MCF 10A (cell line): ENCODE measurements at regions not wholly inside any gene's neighbourhood (a gene's known extent, or its start where the extent isn't known, plus 50 kb on each side); places are given as distances from the start of the nearest gene placed in this dataset.

Experiments
- BruUV-seq: library from RNA; stranded (reverse); fragments of 400-500 nt; replicated peaks from 2 replicates; lab custom pipeline; 2021; lab: Mats Ljungman, UMichigan
- CTCF ChIA-PET: fragments of 300-600 bp; sonication (Branson Sonifier 250); formaldehyde crosslinking; extraction: SDS; loops from one replicate; lab custom pipeline; 2021; ENCODE audit warnings: antibody characterized with exemption, inconsistent platforms; lab: Yijun Ruan, JAX
- POLR2A ChIA-PET: fragments of 300-600, 350-650 bp; sonication (Branson Sonifier 250); formaldehyde crosslinking; extraction: SDS; loops from one replicate; lab custom pipeline; 2020; ENCODE audit warnings: antibody characterized with exemption, inconsistent platforms; lab: Yijun Ruan, JAX
- DNase-seq: peaks from one replicate; pipeline ENCODE4 v3.0.0-alpha.2; 2018; ENCODE audit not compliant: unreplicated experiment
- H3K27ac Mint-ChIP-seq: one replicate; pipeline ENCODE4 v1.8.0; 2022; ENCODE audit warnings: mild to moderate bottlenecking, low read depth, mixed read lengths; ENCODE audit not compliant: unreplicated experiment
- H3K27me3 Mint-ChIP-seq: one replicate; pipeline ENCODE4 v1.8.0; 2022; ENCODE audit warnings: mixed read lengths; ENCODE audit not compliant: insufficient read depth, unreplicated experiment
- H3K36me3 Mint-ChIP-seq: one replicate; pipeline ENCODE4 v1.8.0; 2022; ENCODE audit warnings: mild to moderate bottlenecking, moderate library complexity, mixed read lengths; ENCODE audit not compliant: insufficient read depth, unreplicated experiment
- H3K4me1 Mint-ChIP-seq: one replicate; pipeline ENCODE4 v1.8.0; 2022; ENCODE audit warnings: mixed read lengths; ENCODE audit not compliant: insufficient read depth, unreplicated experiment
- H3K4me3 Mint-ChIP-seq: one replicate; pipeline ENCODE4 v1.8.0; 2022; ENCODE audit warnings: mild to moderate bottlenecking, moderate library complexity, mixed read lengths; ENCODE audit not compliant: unreplicated experiment
- H3K9me3 Mint-ChIP-seq: one replicate; pipeline ENCODE4 v1.8.0; 2022; ENCODE audit warnings: mixed read lengths; ENCODE audit not compliant: unreplicated experiment
- intact Hi-C: fragments of 100-400 bp; cut with micrococcal nuclease; formaldehyde crosslinking; loops from 2 replicates; pipeline ENCODE4 v1.14.1; 2022
- TF ChIP-seq, protein P1 (sequence below): fragments of 200-600 bp; IDR thresholded peaks from one replicate; pipeline ENCODE4 v1.8.0; 2022; ENCODE audit warnings: antibody characterized with exemption, mild to moderate bottlenecking; ENCODE audit not compliant: unreplicated experiment

DNA sequence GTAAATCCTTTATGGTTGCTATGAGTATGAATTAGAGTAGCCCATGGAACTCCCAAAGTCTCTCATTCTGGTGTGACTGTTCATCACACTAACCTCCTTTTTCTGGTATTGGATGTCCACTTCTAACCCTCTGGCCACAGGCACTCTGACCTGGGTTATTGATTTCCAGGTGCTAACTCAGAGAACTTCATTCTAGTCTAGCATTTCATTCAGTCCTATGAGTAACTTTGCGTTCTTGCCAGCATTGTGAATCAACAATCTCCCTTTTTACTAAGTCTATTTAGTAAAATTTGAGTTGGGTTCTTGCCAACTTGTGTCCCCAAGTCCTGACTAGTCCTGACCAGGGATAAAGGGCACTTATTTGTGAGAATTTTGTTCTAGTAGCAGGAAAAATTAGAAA, 103.5 kb downstream of the SNX18 start:
- Mint-ChIP-seq H3K4me1 (peaks cover 5% of the 10 kb centered on the region), H3K36me3 (no peaks in the 10 kb centered on the region), H3K4me3 (no peak overlapping the region), H3K27me3 (no peaks in the 10 kb centered on the region), H3K27ac (no peak overlapping the region), H3K9me3 (no peaks in the 10 kb centered on the region)
- BruUV-seq, result no TSS peak
- no peak for DNase-seq
- CTCF ChIA-PET, result no interaction called here
- TF ChIP-seq, protein P1, sequence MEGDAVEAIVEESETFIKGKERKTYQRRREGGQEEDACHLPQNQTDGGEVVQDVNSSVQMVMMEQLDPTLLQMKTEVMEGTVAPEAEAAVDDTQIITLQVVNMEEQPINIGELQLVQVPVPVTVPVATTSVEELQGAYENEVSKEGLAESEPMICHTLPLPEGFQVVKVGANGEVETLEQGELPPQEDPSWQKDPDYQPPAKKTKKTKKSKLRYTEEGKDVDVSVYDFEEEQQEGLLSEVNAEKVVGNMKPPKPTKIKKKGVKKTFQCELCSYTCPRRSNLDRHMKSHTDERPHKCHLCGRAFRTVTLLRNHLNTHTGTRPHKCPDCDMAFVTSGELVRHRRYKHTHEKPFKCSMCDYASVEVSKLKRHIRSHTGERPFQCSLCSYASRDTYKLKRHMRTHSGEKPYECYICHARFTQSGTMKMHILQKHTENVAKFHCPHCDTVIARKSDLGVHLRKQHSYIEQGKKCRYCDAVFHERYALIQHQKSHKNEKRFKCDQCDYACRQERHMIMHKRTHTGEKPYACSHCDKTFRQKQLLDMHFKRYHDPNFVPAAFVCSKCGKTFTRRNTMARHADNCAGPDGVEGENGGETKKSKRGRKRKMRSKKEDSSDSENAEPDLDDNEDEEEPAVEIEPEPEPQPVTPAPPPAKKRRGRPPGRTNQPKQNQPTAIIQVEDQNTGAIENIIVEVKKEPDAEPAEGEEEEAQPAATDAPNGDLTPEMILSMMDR, result no peak
- POLR2A ChIA-PET, result no interaction called here
- intact Hi-C loops, result no loop called here

DNA sequence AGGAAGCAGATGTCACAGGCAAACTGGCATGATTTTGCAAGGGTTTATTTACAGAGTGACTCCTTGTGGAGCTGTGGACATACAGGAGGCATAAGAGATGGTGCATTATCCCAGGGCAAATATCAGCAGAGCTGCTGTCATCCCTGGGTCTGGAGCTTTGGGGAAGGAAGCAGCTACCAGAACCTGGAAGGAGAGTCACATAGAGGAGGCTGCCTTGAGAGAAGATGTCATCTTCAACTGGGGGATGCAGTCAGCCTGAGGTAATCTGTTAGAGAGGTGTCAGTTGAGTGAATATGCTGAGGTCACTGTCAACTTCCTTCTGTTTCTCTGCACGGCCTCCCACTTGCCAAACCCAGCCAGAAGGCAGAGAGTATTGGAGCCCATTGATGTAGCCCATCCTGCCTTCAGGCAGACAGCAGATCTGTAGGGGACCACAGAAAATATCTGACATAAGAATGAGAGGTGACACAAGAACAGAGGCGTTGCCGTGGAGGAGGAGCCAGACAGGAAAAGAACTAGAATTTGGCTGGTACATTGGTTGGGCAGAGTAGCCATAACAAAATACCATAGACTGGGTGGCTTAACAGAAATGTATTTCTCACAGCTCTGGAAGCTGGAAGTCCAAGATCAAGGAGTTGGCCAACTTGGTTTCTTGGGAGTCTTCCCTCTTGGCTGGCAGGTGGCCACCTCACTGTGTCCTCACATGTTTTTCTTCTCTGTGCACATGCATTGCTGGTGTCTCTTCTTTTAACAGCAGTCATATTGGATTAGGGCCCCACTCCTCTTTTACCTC, 102.8 kb downstream of the SNX18 start:
- no peak for DNase-seq
- Mint-ChIP-seq H3K9me3 (no peaks in the 10 kb centered on the region), H3K36me3 (no peaks in the 10 kb centered on the region), H3K27ac (no peak overlapping the region), H3K27me3 (no peaks in the 10 kb centered on the region), H3K4me3 (no peak overlapping the region), H3K4me1 (peaks cover 11% of the 10 kb centered on the region)
- intact Hi-C loops, result no loop called here
- ChIA-PET POLR2A (interaction anchor here (0.9 to 1.1 kb wide), 2 partner anchors 9 to 122 kb away, joined by 3 to 4 read pairs; no protein-coding TSS in a partner anchor), CTCF (interaction anchor here (1.0 kb wide), 1 partner anchor 11 kb away, joined by 6 read pairs; no protein-coding TSS in a partner anchor)
- BruUV-seq, result no TSS peak
- TF ChIP-seq, protein P1, result no peak

DNA sequence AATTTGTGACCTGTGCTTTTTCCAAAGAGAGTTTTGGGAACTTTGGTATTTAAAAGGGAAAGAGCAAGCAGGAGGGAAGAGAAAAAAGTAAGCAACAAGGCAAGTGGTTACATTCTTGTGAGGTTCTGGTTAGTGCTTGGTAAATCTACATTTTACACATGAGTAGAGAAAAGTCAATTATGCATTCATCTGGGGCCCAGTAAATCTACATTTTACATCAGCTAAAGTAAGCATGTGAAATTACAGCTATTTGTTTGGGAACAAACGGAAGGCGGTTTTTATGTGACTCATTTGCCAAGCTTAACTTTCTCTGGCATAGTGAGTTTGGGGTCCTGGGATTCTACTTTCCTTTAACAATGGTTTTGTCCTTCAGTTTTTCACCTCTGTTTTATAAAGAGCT, 102.2 kb downstream of the SNX18 start:
- H3K27ac Mint-ChIP-seq, result no peak overlapping the region
- TF ChIP-seq, protein P1, result no peak
- H3K36me3 Mint-ChIP-seq, result no peaks in the 10 kb centered on the region
- ChIA-PET CTCF (interaction anchor here (1.0 kb wide), 1 partner anchor 11 kb away, joined by 6 read pairs; no protein-coding TSS in a partner anchor), POLR2A (interaction anchor here (0.9 to 1.1 kb wide), 2 partner anchors 10 to 123 kb away, joined by 3 to 4 read pairs; no protein-coding TSS in a partner anchor)
- intact Hi-C loops, result no loop called here
- no peaks in the 10 kb centered on the region for H3K27me3 Mint-ChIP-seq
- H3K4me3 Mint-ChIP-seq, result no peak overlapping the region
- DNase-seq, result no peak
- no peaks in the 10 kb centered on the region for H3K9me3 Mint-ChIP-seq
- BruUV-seq, result no TSS peak
- H3K4me1 Mint-ChIP-seq, result peaks cover 11% of the 10 kb centered on the region

DNA sequence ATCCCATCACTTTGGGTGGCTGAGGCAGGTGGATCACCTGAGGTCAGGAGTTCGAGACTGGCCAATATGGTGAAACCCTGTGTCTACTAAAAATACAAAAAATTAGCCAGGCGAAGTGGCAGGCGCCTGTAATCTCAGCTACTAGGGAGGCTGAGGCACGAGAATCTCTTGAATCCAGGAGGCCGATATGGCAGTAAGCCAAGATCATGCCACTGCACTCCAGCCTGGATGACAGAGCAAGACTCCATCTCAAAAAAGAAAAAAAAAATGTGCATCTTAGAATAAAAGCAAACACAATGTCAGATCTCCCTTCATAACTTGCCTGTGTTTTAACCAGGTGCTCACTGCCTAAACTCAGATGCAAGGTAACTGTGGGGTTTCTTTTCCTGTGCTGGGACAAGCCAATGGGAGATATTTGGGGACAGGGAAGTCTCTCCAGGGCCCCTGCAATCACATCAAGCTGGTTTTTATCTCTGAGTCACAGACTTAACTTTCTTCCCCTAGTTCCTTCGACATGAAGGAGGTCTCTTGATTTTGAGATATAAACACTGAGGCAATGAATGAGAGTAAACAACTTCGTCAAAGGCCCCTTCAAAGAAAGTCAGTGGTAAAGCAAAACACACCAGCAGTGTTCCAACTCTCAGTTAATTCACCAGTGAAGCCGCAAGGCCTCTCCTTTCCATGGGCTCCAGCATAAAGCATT, 99.1 kb downstream of the SNX18 start:
- no TSS peak for BruUV-seq
- Mint-ChIP-seq H3K36me3 (no peaks in the 10 kb centered on the region), H3K27ac (no peak overlapping the region), H3K27me3 (no peaks in the 10 kb centered on the region), H3K9me3 (no peaks in the 10 kb centered on the region), H3K4me3 (no peak overlapping the region), H3K4me1 (peaks cover 11% of the 10 kb centered on the region)
- ChIA-PET POLR2A (interaction anchor here (0.7 to 1.5 kb wide), 2 partner anchors 47 to 157 kb away, joined by 3 to 9 read pairs; no protein-coding TSS in a partner anchor), CTCF (no interaction called here)
- intact Hi-C loops, result no loop called here
- DNase-seq, result no peak
- TF ChIP-seq, protein P1, result no peak
